Activated CD4-positive, alpha-beta T cell treated with anti-CD3 and anti-CD28 coated beads, Interleukin-2, amount 10 ng/mL, durations not matched to agents 7 days and 5 days (primary cell): ENCODE measurements at regions not wholly inside any gene's neighbourhood (a gene's known extent, or its start where the extent isn't known, plus 50 kb on each side); places are given as distances from the start of the nearest gene placed in this dataset.

Experiments used
- CTCF ChIA-PET: fragments of 350-600 bp; sonication (Branson Sonifier 250); formaldehyde crosslinking; loops from one replicate; lab custom pipeline; 2021; ENCODE audit warnings: antibody characterized with exemption; lab: Charles Lee
- POLR2A ChIA-PET: fragments of 350-600 bp; sonication (Branson Sonifier 250); formaldehyde crosslinking; loops from one replicate; lab custom pipeline; 2021; ENCODE audit warnings: antibody characterized with exemption; lab: Charles Lee
- DNase-seq: peaks from one replicate; pipeline ENCODE4 v3.0.0-alpha.2; 2020
- H3K27ac Mint-ChIP-seq: one replicate; pipeline ENCODE4 v1.8.0; 2021; ENCODE audit warnings: mild to moderate bottlenecking, moderate library complexity, mixed read lengths
- H3K27me3 Mint-ChIP-seq: one replicate; pipeline ENCODE4 v1.8.0; 2021; ENCODE audit warnings: mixed read lengths
- H3K36me3 Mint-ChIP-seq: one replicate; pipeline ENCODE4 v1.8.0; 2021; ENCODE audit warnings: low read depth, mixed read lengths
- H3K4me1 Mint-ChIP-seq: one replicate; pipeline ENCODE4 v1.8.0; 2021; ENCODE audit warnings: mixed read lengths
- H3K4me3 Mint-ChIP-seq: one replicate; pipeline ENCODE4 v1.8.0; 2021; ENCODE audit warnings: mild to moderate bottlenecking, moderate library complexity, mixed read lengths
- H3K9me3 Mint-ChIP-seq: one replicate; pipeline ENCODE4 v1.8.0; 2021; ENCODE audit warnings: mixed read lengths

GRCh38 chr7:67518580-67518979, 521.9 kb downstream of the TYW1 start:
- ChIA-PET CTCF (no interaction called here), POLR2A (no interaction called here)
- H3K4me3 Mint-ChIP-seq = no peak overlapping the region
- no peak overlapping the region for H3K27ac Mint-ChIP-seq
- no peaks in the 10 kb centered on the region for H3K4me1 Mint-ChIP-seq
- H3K36me3 Mint-ChIP-seq = no peaks in the 10 kb centered on the region
- H3K27me3 Mint-ChIP-seq = no peaks in the 10 kb centered on the region
- DNase-seq = no peak
- peaks cover 3% of the 10 kb centered on the region for H3K9me3 Mint-ChIP-seq

- CTCF ChIA-PET = no interaction called here
- Mint-ChIP-seq H3K4me1 (no peaks in the 10 kb centered on the region), H3K9me3 (peaks cover 3% of the 10 kb centered on the region), H3K36me3 (no peaks in the 10 kb centered on the region), H3K27me3 (no peaks in the 10 kb centered on the region), H3K4me3 (no peak overlapping the region), H3K27ac (no peak overlapping the region)
- DNase-seq = no peak
- POLR2A ChIA-PET = no interaction called here
These were observed 522.5 kb downstream of the TYW1 start for GRCh38 chr7:67519171-67519570.

- no peaks in the 10 kb centered on the region for H3K36me3 Mint-ChIP-seq
- no peak overlapping the region for H3K27ac Mint-ChIP-seq
- no peaks in the 10 kb centered on the region for H3K27me3 Mint-ChIP-seq
- no peak for DNase-seq
- no peak overlapping the region for H3K4me3 Mint-ChIP-seq
- ChIA-PET POLR2A (no interaction called here), CTCF (no interaction called here)
- H3K4me1 Mint-ChIP-seq = no peaks in the 10 kb centered on the region
- peaks cover 2% of the 10 kb centered on the region for H3K9me3 Mint-ChIP-seq
These were observed 525.9 kb downstream of the TYW1 start for GRCh38 chr7:67522504-67522903.

GRCh38 chr7:67523713-67524112, 527.1 kb downstream of the TYW1 start:
- Mint-ChIP-seq H3K27ac (no peak overlapping the region), H3K4me1 (no peaks in the 10 kb centered on the region), H3K27me3 (no peaks in the 10 kb centered on the region), H3K9me3 (peaks cover 2% of the 10 kb centered on the region), H3K36me3 (no peaks in the 10 kb centered on the region), H3K4me3 (no peak overlapping the region)
- DNase-seq = no peak
- ChIA-PET POLR2A (no interaction called here), CTCF (no interaction called here)

- Mint-ChIP-seq H3K36me3 (no peaks in the 10 kb centered on the region), H3K27me3 (no peaks in the 10 kb centered on the region), H3K27ac (no peak overlapping the region), H3K4me3 (no peak overlapping the region), H3K9me3 (peaks cover 6% of the 10 kb centered on the region), H3K4me1 (no peaks in the 10 kb centered on the region)
- POLR2A ChIA-PET = interaction anchor here (0.7 kb wide), 1 partner anchor 16 kb away, joined by 3 read pairs; no protein-coding TSS in a partner anchor
- CTCF ChIA-PET = no interaction called here
- DNase-seq = no peak
These were observed 529.0 kb downstream of the TYW1 start for GRCh38 chr7:67525588-67525987.

GRCh38 chr7:67535241-67535989, 538.8 kb downstream of the TYW1 start:
- Mint-ChIP-seq H3K4me1 (no peaks in the 10 kb centered on the region), H3K27ac (no peak overlapping the region), H3K4me3 (no peak overlapping the region), H3K36me3 (no peaks in the 10 kb centered on the region), H3K9me3 (peaks cover 5% of the 10 kb centered on the region), H3K27me3 (no peaks in the 10 kb centered on the region)
- ChIA-PET CTCF (interaction anchor here (0.5 kb wide), 1 partner anchor 8 kb away, joined by 3 read pairs; no protein-coding TSS in a partner anchor), POLR2A (no interaction called here)
- DNase-seq = no peak

- no peak overlapping the region for H3K27ac Mint-ChIP-seq
- no peaks in the 10 kb centered on the region for H3K36me3 Mint-ChIP-seq
- H3K27me3 Mint-ChIP-seq = no peaks in the 10 kb centered on the region
- no peak for DNase-seq
- peaks cover 2% of the 10 kb centered on the region for H3K9me3 Mint-ChIP-seq
- H3K4me1 Mint-ChIP-seq = no peaks in the 10 kb centered on the region
- POLR2A ChIA-PET = no interaction called here
- CTCF ChIA-PET = interaction anchor here (0.6 kb wide), 1 partner anchor 9 kb away, joined by 3 read pairs; no protein-coding TSS in a partner anchor
- no peak overlapping the region for H3K4me3 Mint-ChIP-seq
These were observed 546.3 kb downstream of the TYW1 start for GRCh38 chr7:67542916-67543315.

- ChIA-PET POLR2A (no interaction called here), CTCF (no interaction called here)
- Mint-ChIP-seq H3K36me3 (no peaks in the 10 kb centered on the region), H3K27ac (no peak overlapping the region), H3K27me3 (no peaks in the 10 kb centered on the region), H3K9me3 (peaks cover 9% of the 10 kb centered on the region), H3K4me1 (no peaks in the 10 kb centered on the region), H3K4me3 (no peak overlapping the region)
- DNase-seq = no peak
These were observed 550.7 kb downstream of the TYW1 start for GRCh38 chr7:67547183-67547907.

- DNase-seq = no peak
- no peaks in the 10 kb centered on the region for H3K36me3 Mint-ChIP-seq
- H3K4me3 Mint-ChIP-seq = no peak overlapping the region
- H3K9me3 Mint-ChIP-seq = peaks cover 9% of the 10 kb centered on the region
- H3K4me1 Mint-ChIP-seq = no peaks in the 10 kb centered on the region
- ChIA-PET POLR2A (no interaction called here), CTCF (no interaction called here)
- H3K27me3 Mint-ChIP-seq = no peaks in the 10 kb centered on the region
- H3K27ac Mint-ChIP-seq = no peak overlapping the region
These were observed 552.5 kb downstream of the TYW1 start for GRCh38 chr7:67549126-67549525.

GRCh38 chr7:67550801-67551436, 554.3 kb downstream of the TYW1 start:
- H3K4me1 Mint-ChIP-seq = no peaks in the 10 kb centered on the region
- H3K4me3 Mint-ChIP-seq = no peak overlapping the region
- H3K9me3 Mint-ChIP-seq = peaks cover 13% of the 10 kb centered on the region
- no peaks in the 10 kb centered on the region for H3K27me3 Mint-ChIP-seq
- H3K36me3 Mint-ChIP-seq = no peaks in the 10 kb centered on the region
- ChIA-PET POLR2A (no interaction called here), CTCF (no interaction called here)
- no peak overlapping the region for H3K27ac Mint-ChIP-seq
- DNase-seq = no peak

GRCh38 chr7:67552738-67553137, 556.1 kb downstream of the TYW1 start:
- Mint-ChIP-seq H3K4me1 (no peaks in the 10 kb centered on the region), H3K27ac (no peak overlapping the region), H3K36me3 (no peaks in the 10 kb centered on the region), H3K4me3 (no peak overlapping the region), H3K27me3 (no peaks in the 10 kb centered on the region), H3K9me3 (peaks cover 11% of the 10 kb centered on the region)
- DNase-seq = no peak
- CTCF ChIA-PET = no interaction called here
- POLR2A ChIA-PET = no interaction called here

GRCh38 chr7:67553378-67553777, 556.7 kb downstream of the TYW1 start:
- peaks cover 9% of the 10 kb centered on the region for H3K9me3 Mint-ChIP-seq
- no peaks in the 10 kb centered on the region for H3K4me1 Mint-ChIP-seq
- CTCF ChIA-PET = no interaction called here
- POLR2A ChIA-PET = no interaction called here
- no peaks in the 10 kb centered on the region for H3K36me3 Mint-ChIP-seq
- H3K27ac Mint-ChIP-seq = no peak overlapping the region
- H3K27me3 Mint-ChIP-seq = no peaks in the 10 kb centered on the region
- no peak for DNase-seq
- no peak overlapping the region for H3K4me3 Mint-ChIP-seq

- Mint-ChIP-seq H3K4me1 (no peaks in the 10 kb centered on the region), H3K36me3 (no peaks in the 10 kb centered on the region), H3K27me3 (no peaks in the 10 kb centered on the region), H3K9me3 (peaks cover 8% of the 10 kb centered on the region), H3K4me3 (no peak overlapping the region), H3K27ac (no peak overlapping the region)
- no peak for DNase-seq
- CTCF ChIA-PET = no interaction called here
- POLR2A ChIA-PET = no interaction called here
These were observed 558.4 kb downstream of the TYW1 start for GRCh38 chr7:67554986-67555385.
